ENCODE measurements at regions not wholly inside any gene's neighbourhood (a gene's known extent, or its start where the extent isn't known, plus 50 kb on each side); places are given as distances from the start of the nearest gene placed in this dataset.

GRCh38 chr12:24396224-24396623 lies 446.8 kb upstream of the SOX5 start:
- intact Hi-C loops (cut with DNase I; ENCODE audit: low total_unique reads), result no loop called here
- no peak for TF ChIP-seq CTCF (IDR thresholded peaks at IDR 0.05)
- peak overlapping the region in 1 of 2 donors; percentile 19 for H3K4me3 ChIP-seq
- H3K27me3 ChIP-seq, result no peaks in the 10 kb centered on the region
- H3K4me1 ChIP-seq, result peaks cover 0 to 28% (median 7%) of the 10 kb centered on the region in 4 donors
- DNase-seq, result no peak
- H3K27ac ChIP-seq, result no peak overlapping the region
- peaks cover 0 to 6% (median 0%) of the 10 kb centered on the region in 3 donors for H3K9me3 ChIP-seq
- no peaks in the 10 kb centered on the region for H3K36me3 ChIP-seq

GRCh38 chr12:24394246-24394645 lies 444.8 kb upstream of the SOX5 start:
- H3K9me3 ChIP-seq, result peaks cover 0 to 6% (median 0%) of the 10 kb centered on the region in 3 donors
- TF ChIP-seq CTCF (IDR thresholded peaks at IDR 0.05), result no peak
- no peak for DNase-seq
- no peak overlapping the region for H3K4me3 ChIP-seq
- intact Hi-C loops (cut with DNase I; ENCODE audit: low total_unique reads), result no loop called here
- no peaks in the 10 kb centered on the region for H3K36me3 ChIP-seq
- H3K4me1 ChIP-seq, result peaks cover 0 to 20% (median 7%) of the 10 kb centered on the region in 4 donors
- H3K27ac ChIP-seq, result no peak overlapping the region
- H3K27me3 ChIP-seq, result no peaks in the 10 kb centered on the region

- Histone ChIP-seq H3K36me3 (no peaks in the 10 kb centered on the region), H3K4me3 (no peak overlapping the region), H3K9me3 (peaks cover 0 to 6% (median 0%) of the 10 kb centered on the region in 3 donors), H3K27me3 (no peaks in the 10 kb centered on the region), H3K27ac (no peak overlapping the region), H3K4me1 (peaks cover 0 to 20% (median 7%) of the 10 kb centered on the region in 4 donors)
- TF ChIP-seq CTCF (IDR thresholded peaks at IDR 0.05), result no peak
- intact Hi-C loops (cut with DNase I; ENCODE audit: low total_unique reads), result no loop called here
- no peak for DNase-seq
These were observed 443.6 kb upstream of the SOX5 start for GRCh38 chr12:24393071-24393470.

- Histone ChIP-seq H3K9me3 (peaks cover 0 to 6% (median 0%) of the 10 kb centered on the region in 3 donors), H3K27ac (no peak overlapping the region), H3K4me3 (no peak overlapping the region), H3K27me3 (no peaks in the 10 kb centered on the region), H3K36me3 (no peaks in the 10 kb centered on the region), H3K4me1 (no peaks in the 10 kb centered on the region)
- intact Hi-C loops (cut with DNase I; ENCODE audit: low total_unique reads), result no loop called here
- TF ChIP-seq CTCF (IDR thresholded peaks at IDR 0.05), result no peak
- DNase-seq, result no peak
These were observed 439.9 kb upstream of the SOX5 start for GRCh38 chr12:24389394-24389793.

- H3K27ac ChIP-seq, result no peak overlapping the region
- intact Hi-C loops (cut with DNase I; ENCODE audit: low total_unique reads), result no loop called here
- H3K27me3 ChIP-seq, result no peaks in the 10 kb centered on the region
- no peaks in the 10 kb centered on the region for H3K36me3 ChIP-seq
- H3K4me1 ChIP-seq, result no peaks in the 10 kb centered on the region
- no peak for DNase-seq
- TF ChIP-seq CTCF (IDR thresholded peaks at IDR 0.05), result no peak
- no peak overlapping the region for H3K4me3 ChIP-seq
- H3K9me3 ChIP-seq, result peaks cover 0 to 6% (median 0%) of the 10 kb centered on the region in 3 donors
These were observed 437.9 kb upstream of the SOX5 start for GRCh38 chr12:24387381-24387780.

- Histone ChIP-seq H3K4me3 (no peak overlapping the region), H3K4me1 (no peaks in the 10 kb centered on the region), H3K9me3 (peaks cover 0 to 1% (median 0%) of the 10 kb centered on the region in 3 donors), H3K27ac (no peak overlapping the region), H3K27me3 (no peaks in the 10 kb centered on the region), H3K36me3 (no peaks in the 10 kb centered on the region)
- intact Hi-C loops (cut with DNase I; ENCODE audit: low total_unique reads), result no loop called here
- no peak for TF ChIP-seq CTCF (IDR thresholded peaks at IDR 0.05)
- no peak for DNase-seq
These were observed 437.4 kb upstream of the SOX5 start for GRCh38 chr12:24386836-24387235.
